ENCODE measurements at regions not wholly inside any gene's neighbourhood (a gene's known extent, or its start where the extent isn't known, plus 50 kb on each side); places are given as distances from the start of the nearest gene placed in this dataset.

GRCh38 chr9:27835746-27836145 lies 262.5 kb upstream of the C9orf72 start:
- Histone ChIP-seq H3K36me3 (ENCODE audit: control insufficient read depth in 1 of 2, insufficient read depth in 2 of 2, low read length in 2 of 2) (no peaks in the 10 kb centered on the region), H3K4me1 (ENCODE audit: control insufficient read depth in 1 of 2, insufficient read depth in 2 of 2, low read length in 2 of 2) (no peaks in the 10 kb centered on the region), H3K27ac (ENCODE audit: low read depth, low read length) (no peak overlapping the region), H3K9me3 (ENCODE audit: control insufficient read depth in 1 of 2, insufficient read depth in 1 of 2, low read depth in 1 of 2, low read length in 2 of 2) (peaks cover 0 to 3% of the 10 kb centered on the region in 2 experiments; a peak in 1 of 4 replicates), H3K4me3 (replicated peaks in 1 of 2; ENCODE audit: low read depth in 1 of 2, low read length in 2 of 2) (no peak overlapping the region), H3K79me2 (ENCODE audit: insufficient read depth, low read length) (no peaks in the 10 kb centered on the region), H3K4me2 (ENCODE audit: low read length) (no peak overlapping the region), H3K9me2 (ENCODE audit: insufficient read depth) (no peaks in the 10 kb centered on the region), H3K27me3 (ENCODE audit: insufficient read depth, low read length) (no peaks in the 10 kb centered on the region), H2AFZ (ENCODE audit: low read depth, low read length, poor library complexity, severe bottlenecking) (no peak overlapping the region), H3K9ac (ENCODE audit: low read length) (no peak overlapping the region), H4K20me1 (ENCODE audit: insufficient read depth) (no peaks in the 10 kb centered on the region)
- RAD21 ChIA-PET (ENCODE audit: low non-redundant PET in 1 of 2, low total read pairs in 2 of 2, uncharacterized antibody in 2 of 2, unreplicated experiment in 2 of 2): no interaction called here
- intact Hi-C loops (cut with micrococcal nuclease): no loop called here
- TF ChIP-seq TCF7L2 (IDR thresholded peaks at IDR 0.05; ENCODE audit: borderline replicate concordance, extremely low read depth, insufficient read depth, insufficient read length) (no peak), POLR2AphosphoS5 (IDR thresholded peaks at IDR 0.05; ENCODE audit: low read depth, low read length) (no peak), ATF3 (IDR thresholded peaks at IDR 0.05) (no peak), CTCF (IDR thresholded peaks at IDR 0.05 in 2 of 3, conservative IDR thresholded peaks at IDR 0.05 in 1 of 3; ENCODE audit: borderline replicate concordance in 1 of 3, insufficient read depth in 1 of 3, low read depth in 2 of 3, low read length in 2 of 3) (no peak), SP1 (IDR thresholded peaks at IDR 0.05; ENCODE audit: low read depth) (no peak), ELF1 (IDR thresholded peaks at IDR 0.05; ENCODE audit: borderline replicate concordance, low read depth) (no peak), YY1 (IDR thresholded peaks at IDR 0.05; ENCODE audit: extremely low read depth, insufficient replicate concordance, low read depth, low read length) (no peak), EGR1 (IDR thresholded peaks at IDR 0.05; ENCODE audit: low read depth) (no peak), ZNF274 (IDR thresholded peaks at IDR 0.05; ENCODE audit: low read depth, low read length) (no peak), EZH2phosphoT487 (IDR thresholded peaks at IDR 0.05; ENCODE audit: borderline replicate concordance) (no peak), REST (IDR thresholded peaks at IDR 0.05; ENCODE audit: low read depth) (no peak), RAD21 (IDR thresholded peaks at IDR 0.05; ENCODE audit: low read depth) (no peak), ZFX (IDR thresholded peaks at IDR 0.05) (no peak), SIN3A (IDR thresholded peaks at IDR 0.05; ENCODE audit: low read depth) (no peak), SRF (IDR thresholded peaks at IDR 0.05; ENCODE audit: low read depth) (no peak)
- DNase-seq (ENCODE audit: low read depth, low spot score) (no peak), ATAC-seq (no peak)
- POLR2A ChIA-PET: no interaction called here
- CTCF ChIA-PET: no interaction called here
- BruUV-seq (replicated peaks): no TSS peak
